ENCODE measurements at regions not wholly inside any gene's neighbourhood (a gene's known extent, or its start where the extent isn't known, plus 50 kb on each side); places are given as distances from the start of the nearest gene placed in this dataset.

GRCh38 chr5:175236176-175236575 is 207.8 kb downstream of the DRD1 start:
- DNase-seq, result no peak

- DNase-seq, result no peak
Observed at GRCh38 chr5:175235251-175235960, 208.6 kb downstream of the DRD1 start.

- DNase-seq, result no peak
Observed at GRCh38 chr5:175230299-175230698, 213.7 kb downstream of the DRD1 start.

GRCh38 chr5:175226506-175226905 is 217.5 kb downstream of the DRD1 start:
- DNase-seq, result no peak

GRCh38 chr5:175223291-175223690 is 220.7 kb downstream of the DRD1 start:
- DNase-seq, result no peak

GRCh38 chr5:175222621-175223020 is 221.4 kb downstream of the DRD1 start:
- DNase-seq, result no peak

- no peak for DNase-seq
Observed at GRCh38 chr5:175220549-175220948, 223.4 kb downstream of the DRD1 start.

- DNase-seq, result no peak
Observed at GRCh38 chr5:175219366-175219765, 224.6 kb downstream of the DRD1 start.

GRCh38 chr5:175216991-175217390 is 227.0 kb downstream of the DRD1 start:
- DNase-seq, result no peak

GRCh38 chr5:175215906-175216305 is 228.1 kb downstream of the DRD1 start:
- no peak for DNase-seq

- no peak for DNase-seq
Observed at GRCh38 chr5:175214152-175214551, 229.8 kb downstream of the DRD1 start.

- DNase-seq, result no peak
Observed at GRCh38 chr5:175211956-175212756, 231.8 kb downstream of the DRD1 start.

- no peak for DNase-seq
Observed at GRCh38 chr5:175207321-175208040, 236.5 kb downstream of the DRD1 start.

GRCh38 chr5:175206669-175207068 is 237.3 kb downstream of the DRD1 start:
- no peak for DNase-seq

GRCh38 chr5:175202463-175203068 is 241.4 kb downstream of the DRD1 start:
- DNase-seq, result peak; percentile 6

- DNase-seq, result no peak
Observed at GRCh38 chr5:175201393-175201792, 242.6 kb downstream of the DRD1 start.

GRCh38 chr5:175195698-175196656 is 248.0 kb downstream of the DRD1 start:
- DNase-seq, result no peak

GRCh38 chr5:175181331-175181730 is 262.7 kb downstream of the DRD1 start:
- DNase-seq, result no peak

GRCh38 chr5:175170899-175171298 is 273.1 kb downstream of the DRD1 start:
- DNase-seq, result no peak

GRCh38 chr5:175168882-175169507 is 275.0 kb downstream of the DRD1 start:
- no peak for DNase-seq

GRCh38 chr5:175166026-175166425 is 278.0 kb downstream of the DRD1 start:
- no peak for DNase-seq
